ENCODE measurements at regions not wholly inside any gene's neighbourhood (a gene's known extent, or its start where the extent isn't known, plus 50 kb on each side); places are given as distances from the start of the nearest gene placed in this dataset.
"Not testable (repeated sequence)": the region's sequence is repeated elsewhere in the genome, so short reads cannot be mapped to it uniquely, and the experiment has no call there.

DNA sequence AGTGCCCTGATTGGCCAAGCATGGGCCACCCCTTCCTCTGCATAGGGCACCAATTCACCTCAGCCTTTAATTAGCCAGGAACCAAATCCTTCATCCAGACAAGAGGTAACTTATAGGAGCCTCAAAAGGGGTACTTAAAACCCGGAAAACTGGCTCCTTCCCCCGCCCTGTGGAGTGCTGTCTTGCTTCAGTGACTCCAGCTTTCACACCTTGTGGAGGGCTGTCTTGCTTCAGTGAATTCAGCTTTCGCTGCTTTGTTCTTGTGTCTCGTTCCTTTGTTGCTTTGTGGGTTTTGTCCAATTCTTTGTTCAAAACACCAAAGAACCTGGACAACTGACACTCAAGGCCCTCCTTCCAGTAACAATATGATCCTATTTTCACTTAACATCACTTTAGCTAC is 82.2 kb upstream of the FRG1 start:
- no peak for DNase-seq (ENCODE audit: low spot score)
- intact Hi-C loops (cut with micrococcal nuclease) = no loop called here

GRCh38 chr4:189861101-189861500 is 79.6 kb upstream of the FRG1 start:
- Mint-ChIP-seq H3K9me3 (no peaks in the 10 kb centered on the region), H3K4me3 (no peak overlapping the region), H3K27ac (no peak overlapping the region), H3K27me3 (ENCODE audit: insufficient read depth) (no peaks in the 10 kb centered on the region), H3K36me3 (ENCODE audit: low read depth) (no peaks in the 10 kb centered on the region), H3K4me1 (ENCODE audit: low read depth) (no peaks in the 10 kb centered on the region)
- DNase-seq (ENCODE audit: low spot score) = no peak
- intact Hi-C loops (cut with micrococcal nuclease) = no loop called here

More for the DNA sequence above, 82.2 kb upstream of the FRG1 start:
- Mint-ChIP-seq H3K4me3 (no peak overlapping the region), H3K27ac (no peak overlapping the region), H3K4me1 (ENCODE audit: low read depth) (no peaks in the 10 kb centered on the region), H3K9me3 (peaks cover 6% of the 10 kb centered on the region), H3K36me3 (ENCODE audit: low read depth) (no peaks in the 10 kb centered on the region), H3K27me3 (ENCODE audit: insufficient read depth) (no peaks in the 10 kb centered on the region)

GRCh38 chr4:189869236-189869635 is 71.4 kb upstream of the FRG1 start:
- Mint-ChIP-seq H3K27me3 (ENCODE audit: insufficient read depth) (peaks cover 2% of the 10 kb centered on the region), H3K36me3 (ENCODE audit: low read depth) (no peaks in the 10 kb centered on the region), H3K4me1 (ENCODE audit: low read depth) (no peaks in the 10 kb centered on the region), H3K4me3 (no peak overlapping the region), H3K27ac (no peak overlapping the region), H3K9me3 (no peaks in the 10 kb centered on the region)
- no peak for DNase-seq (ENCODE audit: low spot score)
- intact Hi-C loops (cut with micrococcal nuclease) = no loop called here

GRCh38 chr4:189870511-189871234 is 70.0 kb upstream of the FRG1 start:
- Mint-ChIP-seq H3K9me3 (peaks cover 4% of the 10 kb centered on the region), H3K4me1 (ENCODE audit: low read depth) (no peaks in the 10 kb centered on the region), H3K36me3 (ENCODE audit: low read depth) (no peaks in the 10 kb centered on the region), H3K27ac (no peak overlapping the region), H3K27me3 (ENCODE audit: insufficient read depth) (peaks cover 2% of the 10 kb centered on the region), H3K4me3 (no peak overlapping the region)
- intact Hi-C loops (cut with micrococcal nuclease) = no loop called here
- DNase-seq (ENCODE audit: low spot score) = no peak

DNA sequence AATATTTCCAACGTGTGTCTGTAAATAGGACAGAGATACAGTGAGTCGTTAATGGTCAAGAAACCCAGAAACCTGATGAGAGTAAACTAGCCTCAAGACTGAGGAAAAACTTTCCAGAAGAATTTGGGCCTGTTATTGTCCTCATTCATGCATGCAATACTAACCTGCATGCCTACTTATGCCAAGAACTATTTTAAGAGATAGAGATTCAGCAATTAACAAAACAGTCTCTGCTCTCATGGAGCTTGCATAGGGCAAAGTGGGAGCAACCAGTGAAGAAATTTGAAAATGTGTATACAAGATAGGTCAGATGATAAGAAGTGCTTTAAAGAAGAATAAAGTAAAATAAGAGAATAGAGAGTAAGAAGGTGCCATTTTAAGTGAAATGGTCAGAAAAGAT is 66.1 kb upstream of the FRG1 start:
- H3K27me3 Mint-ChIP-seq (ENCODE audit: insufficient read depth) = peaks cover 2% of the 10 kb centered on the region
- H3K36me3 Mint-ChIP-seq (ENCODE audit: low read depth) = no peaks in the 10 kb centered on the region
- no peak overlapping the region for H3K27ac Mint-ChIP-seq
- H3K9me3 Mint-ChIP-seq = peaks cover 4% of the 10 kb centered on the region
- H3K4me1 Mint-ChIP-seq (ENCODE audit: low read depth) = no peaks in the 10 kb centered on the region
- H3K4me3 Mint-ChIP-seq = no peak overlapping the region
- no peak for DNase-seq (ENCODE audit: low spot score)
- intact Hi-C loops (cut with micrococcal nuclease) = no loop called here

DNA sequence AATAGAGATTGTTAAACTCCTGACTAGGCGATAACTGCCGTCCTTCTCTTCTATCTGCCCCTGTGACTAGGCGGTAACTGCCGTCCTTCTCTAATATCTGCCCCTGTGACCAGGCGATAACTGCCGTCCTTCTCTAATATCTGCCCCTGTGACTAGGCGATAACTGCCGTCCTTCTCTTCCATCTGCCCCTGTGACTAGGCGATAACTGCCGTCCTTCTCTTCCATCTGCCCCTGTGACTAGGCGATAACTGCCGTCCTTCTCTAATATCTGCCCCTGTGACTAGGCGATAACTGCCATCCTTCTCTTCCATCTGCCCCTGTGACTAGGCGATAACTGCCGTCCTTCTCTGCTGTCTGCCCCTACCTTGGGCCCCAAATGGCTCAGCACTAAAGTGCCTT is 59.5 kb upstream of the FRG1 start:
- DNase-seq (ENCODE audit: low spot score); H3K36me3 Mint-ChIP-seq (ENCODE audit: low read depth); H3K9me3 Mint-ChIP-seq; H3K27me3 Mint-ChIP-seq (ENCODE audit: insufficient read depth); H3K4me1 Mint-ChIP-seq (ENCODE audit: low read depth); intact Hi-C loops (cut with micrococcal nuclease); H3K27ac Mint-ChIP-seq; H3K4me3 Mint-ChIP-seq: not testable (repeated sequence)

DNA sequence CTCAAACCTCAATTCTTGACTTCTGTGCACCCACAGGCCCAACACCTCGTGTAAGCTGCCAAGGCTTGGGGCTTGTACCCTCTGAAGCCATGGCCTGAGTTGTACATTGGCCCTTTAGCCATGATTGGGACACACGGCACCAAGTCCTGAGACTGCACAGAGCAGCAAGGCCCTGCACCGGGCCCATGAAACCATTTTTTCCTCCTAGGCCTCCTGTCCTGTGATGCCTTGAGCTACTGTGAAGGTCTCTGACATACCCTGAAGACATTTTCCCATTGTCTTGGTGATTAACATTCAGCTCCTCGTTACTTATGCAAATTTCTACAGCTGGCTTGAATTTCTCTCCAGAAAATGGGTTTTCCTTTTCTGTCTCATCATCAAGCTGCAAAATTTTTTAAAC is 52.3 kb upstream of the FRG1 start:
- H3K27ac Mint-ChIP-seq; H3K4me1 Mint-ChIP-seq (ENCODE audit: low read depth); H3K36me3 Mint-ChIP-seq (ENCODE audit: low read depth); H3K4me3 Mint-ChIP-seq; DNase-seq (ENCODE audit: low spot score); intact Hi-C loops (cut with micrococcal nuclease); H3K27me3 Mint-ChIP-seq (ENCODE audit: insufficient read depth): not testable (repeated sequence)
- H3K9me3 Mint-ChIP-seq = peaks cover 18% of the 10 kb centered on the region

Measured in activated T-helper 1 cell treated with anti-CD3 and anti-CD28 coated beads, Interleukin-12 subunit alpha, Interleukin-12 subunit beta, Interleukin-2, Interleukin-4 antibody, amounts not matched to agents 30 ng/mL and 10 ng/mL and 1 ng/mL, durations not matched to agents 14 hours and 24 hours and 36 hours (primary cell).